ENCODE measurements at regions not wholly inside any gene's neighbourhood (a gene's known extent, or its start where the extent isn't known, plus 50 kb on each side); places are given as distances from the start of the nearest gene placed in this dataset.

- no peaks in the 10 kb centered on the region for H3K79me2 ChIP-seq (ENCODE audit: control insufficient read depth, insufficient read depth, low read length)
- H2BK15ac ChIP-seq (replicated peaks; ENCODE audit: low read depth): no peak overlapping the region
- no peak overlapping the region for H2BK5ac ChIP-seq (ENCODE audit: low read length)
- peak; percentile 14 for DNase-seq
- no peak overlapping the region for H4K5ac ChIP-seq (ENCODE audit: low read length)
- WGBS (ENCODE audit: extremely low coverage, insufficient coverage, low lambda C conversion rate): no CpG with 5 or more reads among the region's 3 CpGs
- H2AK5ac ChIP-seq (ENCODE audit: low read length): no peak overlapping the region
- no peak overlapping the region for H4K8ac ChIP-seq (ENCODE audit: low read depth, low read length)
- no peak overlapping the region for H3K23ac ChIP-seq (ENCODE audit: low read length)
- H3K18ac ChIP-seq (ENCODE audit: low read length): no peak overlapping the region
- H3K9ac ChIP-seq (ENCODE audit: low read length): no peak overlapping the region
- H3K56ac ChIP-seq (ENCODE audit: low read length): no peak overlapping the region
- H3K4me3 ChIP-seq (ENCODE audit: low read length): no peak overlapping the region
- no peaks in the 10 kb centered on the region for H3K27me3 ChIP-seq (ENCODE audit: insufficient read depth, low read length, poor library complexity)
- no peaks in the 10 kb centered on the region for H3K36me3 ChIP-seq (ENCODE audit: control insufficient read depth, insufficient read depth, low read length)
- no peak overlapping the region for H3K4me2 ChIP-seq (ENCODE audit: low read length)
- H3K4me1 ChIP-seq (ENCODE audit: control insufficient read depth, low read depth, low read length): no peaks in the 10 kb centered on the region
- no peak overlapping the region for H2BK120ac ChIP-seq (ENCODE audit: low read depth, low read length)
- H3K4ac ChIP-seq (ENCODE audit: low read depth, low read length): no peak overlapping the region
- H3K79me1 ChIP-seq (ENCODE audit: low read length): no peaks in the 10 kb centered on the region
- no peak overlapping the region for H3K27ac ChIP-seq (ENCODE audit: low read depth, low read length)
Measured at GRCh38 chr3:82080792-82081191, 319.3 kb upstream of the GBE1 start.

GRCh38 chr3:82080261-82080660 is 318.8 kb upstream of the GBE1 start:
- DNase-seq: peak; percentile 67
- no peak overlapping the region for H3K27ac ChIP-seq (ENCODE audit: low read depth, low read length)

DNA sequence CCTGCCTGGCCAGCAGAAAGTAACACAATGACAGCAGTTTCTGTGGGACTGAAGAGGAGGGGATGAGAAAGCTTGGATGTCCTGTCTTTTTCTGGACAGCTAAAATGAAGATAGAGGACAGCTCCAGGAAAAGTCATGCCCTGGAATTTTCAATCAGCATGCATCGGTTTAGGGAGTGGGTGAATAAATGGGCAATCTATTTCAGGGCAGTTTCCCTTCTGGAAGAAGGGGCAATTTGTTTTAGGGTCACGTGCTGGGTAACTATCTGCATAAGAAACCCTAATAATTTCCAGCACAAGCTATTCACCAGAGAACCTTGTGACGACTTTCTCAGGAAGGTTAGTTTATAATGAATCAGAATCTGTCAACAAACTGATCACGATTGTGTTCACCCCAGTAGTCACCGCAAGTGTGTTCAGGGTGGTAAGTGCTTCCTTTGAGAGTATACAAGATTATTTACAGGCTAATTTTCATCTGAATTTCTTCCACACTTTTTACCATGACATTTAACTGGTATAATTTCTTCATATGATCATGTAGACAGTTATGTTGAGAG is 318.0 kb upstream of the GBE1 start:
- Histone ChIP-seq H3K27ac (ENCODE audit: low read depth, low read length) (no peak overlapping the region), H3K27me3 (ENCODE audit: insufficient read depth, low read length, poor library complexity) (no peaks in the 10 kb centered on the region), H3K4ac (ENCODE audit: low read depth, low read length) (peak overlapping the region; percentile 12), H2AK5ac (ENCODE audit: low read length) (no peak overlapping the region), H3K56ac (ENCODE audit: low read length) (no peak overlapping the region), H3K4me1 (ENCODE audit: control insufficient read depth, low read depth, low read length) (no peaks in the 10 kb centered on the region), H3K36me3 (ENCODE audit: control insufficient read depth, insufficient read depth, low read length) (no peaks in the 10 kb centered on the region), H3K4me2 (ENCODE audit: low read length) (no peak overlapping the region), H3K23ac (ENCODE audit: low read length) (no peak overlapping the region), H2BK15ac (replicated peaks; ENCODE audit: low read depth) (no peak overlapping the region), H3K9ac (ENCODE audit: low read length) (no peak overlapping the region), H3K79me2 (ENCODE audit: control insufficient read depth, insufficient read depth, low read length) (no peaks in the 10 kb centered on the region), H2BK5ac (ENCODE audit: low read length) (no peak overlapping the region), H4K8ac (ENCODE audit: low read depth, low read length) (no peak overlapping the region), H4K5ac (ENCODE audit: low read length) (no peak overlapping the region), H2BK120ac (ENCODE audit: low read depth, low read length) (no peak overlapping the region), H3K18ac (ENCODE audit: low read length) (no peak overlapping the region), H3K79me1 (ENCODE audit: low read length) (no peaks in the 10 kb centered on the region), H3K4me3 (ENCODE audit: low read length) (no peak overlapping the region)
- DNase-seq: no peak
- no CpG with 5 or more reads among the region's 5 CpGs for WGBS (ENCODE audit: extremely low coverage, insufficient coverage, low lambda C conversion rate)

More at GRCh38 chr3:82080261-82080660, 318.8 kb upstream of the GBE1 start:
- Histone ChIP-seq H2BK15ac (replicated peaks; ENCODE audit: low read depth) (no peak overlapping the region), H3K36me3 (ENCODE audit: control insufficient read depth, insufficient read depth, low read length) (no peaks in the 10 kb centered on the region), H3K4ac (ENCODE audit: low read depth, low read length) (no peak overlapping the region), H4K8ac (ENCODE audit: low read depth, low read length) (no peak overlapping the region), H2BK5ac (ENCODE audit: low read length) (no peak overlapping the region), H3K23ac (ENCODE audit: low read length) (no peak overlapping the region), H3K27me3 (ENCODE audit: insufficient read depth, low read length, poor library complexity) (no peaks in the 10 kb centered on the region), H3K56ac (ENCODE audit: low read length) (no peak overlapping the region), H3K4me3 (ENCODE audit: low read length) (no peak overlapping the region), H2AK5ac (ENCODE audit: low read length) (no peak overlapping the region), H4K5ac (ENCODE audit: low read length) (no peak overlapping the region), H3K4me1 (ENCODE audit: control insufficient read depth, low read depth, low read length) (no peaks in the 10 kb centered on the region), H3K79me2 (ENCODE audit: control insufficient read depth, insufficient read depth, low read length) (no peaks in the 10 kb centered on the region), H3K9ac (ENCODE audit: low read length) (no peak overlapping the region), H3K79me1 (ENCODE audit: low read length) (no peaks in the 10 kb centered on the region), H3K18ac (ENCODE audit: low read length) (no peak overlapping the region), H2BK120ac (ENCODE audit: low read depth, low read length) (no peak overlapping the region), H3K4me2 (ENCODE audit: low read length) (no peak overlapping the region)
- no CpG with 5 or more reads among the region's 3 CpGs for WGBS (ENCODE audit: extremely low coverage, insufficient coverage, low lambda C conversion rate)

DNA sequence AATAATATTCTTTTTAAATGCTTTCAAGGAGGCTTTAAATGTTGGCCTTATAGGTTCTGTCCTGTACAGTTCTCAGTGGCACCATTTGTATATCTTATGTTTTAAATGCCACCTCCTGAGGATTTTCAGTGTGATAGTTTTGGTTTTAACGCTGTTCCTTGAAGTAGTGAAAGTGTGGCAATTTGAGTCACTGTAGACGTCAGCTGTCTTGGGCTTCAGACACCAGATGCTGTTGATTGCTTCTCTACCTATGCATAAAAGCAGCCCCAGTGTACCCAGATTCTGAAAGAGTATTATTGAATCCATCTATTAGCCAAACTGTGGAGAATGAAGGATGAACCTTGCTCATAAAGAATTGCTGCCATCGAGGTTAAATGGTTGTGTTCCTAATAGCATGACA is 316.8 kb upstream of the GBE1 start:
- Histone ChIP-seq H3K27me3 (ENCODE audit: insufficient read depth, low read length, poor library complexity) (no peaks in the 10 kb centered on the region), H3K79me1 (ENCODE audit: low read length) (no peaks in the 10 kb centered on the region), H3K4me2 (ENCODE audit: low read length) (no peak overlapping the region), H3K23ac (ENCODE audit: low read length) (no peak overlapping the region), H3K79me2 (ENCODE audit: control insufficient read depth, insufficient read depth, low read length) (no peaks in the 10 kb centered on the region), H3K18ac (ENCODE audit: low read length) (no peak overlapping the region), H4K8ac (ENCODE audit: low read depth, low read length) (no peak overlapping the region), H3K4me1 (ENCODE audit: control insufficient read depth, low read depth, low read length) (no peaks in the 10 kb centered on the region), H3K36me3 (ENCODE audit: control insufficient read depth, insufficient read depth, low read length) (no peaks in the 10 kb centered on the region), H3K4ac (ENCODE audit: low read depth, low read length) (no peak overlapping the region), H2BK120ac (ENCODE audit: low read depth, low read length) (no peak overlapping the region), H3K9ac (ENCODE audit: low read length) (no peak overlapping the region), H3K4me3 (ENCODE audit: low read length) (no peak overlapping the region), H2AK5ac (ENCODE audit: low read length) (no peak overlapping the region), H3K56ac (ENCODE audit: low read length) (no peak overlapping the region), H2BK15ac (replicated peaks; ENCODE audit: low read depth) (no peak overlapping the region), H2BK5ac (ENCODE audit: low read length) (no peak overlapping the region), H4K5ac (ENCODE audit: low read length) (no peak overlapping the region), H3K27ac (ENCODE audit: low read depth, low read length) (no peak overlapping the region)
- no peak for DNase-seq
- no CpG with 5 or more reads among the region's 3 CpGs for WGBS (ENCODE audit: extremely low coverage, insufficient coverage, low lambda C conversion rate)

- Histone ChIP-seq H2AK5ac (ENCODE audit: low read length) (no peak overlapping the region), H2BK120ac (ENCODE audit: low read depth, low read length) (no peak overlapping the region), H3K79me2 (ENCODE audit: control insufficient read depth, insufficient read depth, low read length) (no peaks in the 10 kb centered on the region), H3K4me3 (ENCODE audit: low read length) (no peak overlapping the region), H3K23ac (ENCODE audit: low read length) (no peak overlapping the region), H3K18ac (ENCODE audit: low read length) (no peak overlapping the region), H4K8ac (ENCODE audit: low read depth, low read length) (no peak overlapping the region), H3K56ac (ENCODE audit: low read length) (no peak overlapping the region), H2BK15ac (replicated peaks; ENCODE audit: low read depth) (no peak overlapping the region), H3K36me3 (ENCODE audit: control insufficient read depth, insufficient read depth, low read length) (no peaks in the 10 kb centered on the region), H2BK5ac (ENCODE audit: low read length) (no peak overlapping the region), H3K4ac (ENCODE audit: low read depth, low read length) (no peak overlapping the region), H4K5ac (ENCODE audit: low read length) (no peak overlapping the region), H3K4me2 (ENCODE audit: low read length) (no peak overlapping the region), H3K79me1 (ENCODE audit: low read length) (no peaks in the 10 kb centered on the region), H3K4me1 (ENCODE audit: control insufficient read depth, low read depth, low read length) (no peaks in the 10 kb centered on the region), H3K27ac (ENCODE audit: low read depth, low read length) (no peak overlapping the region), H3K27me3 (ENCODE audit: insufficient read depth, low read length, poor library complexity) (no peaks in the 10 kb centered on the region), H3K9ac (ENCODE audit: low read length) (no peak overlapping the region)
- no peak for DNase-seq
- WGBS (ENCODE audit: extremely low coverage, insufficient coverage, low lambda C conversion rate): no CpG with 5 or more reads among the region's 7 CpGs
Measured at GRCh38 chr3:82067420-82067819, 306.0 kb upstream of the GBE1 start.

- no peak overlapping the region for H3K4me3 ChIP-seq (ENCODE audit: low read length)
- H3K36me3 ChIP-seq (ENCODE audit: control insufficient read depth, insufficient read depth, low read length): no peaks in the 10 kb centered on the region
- no peak overlapping the region for H2BK15ac ChIP-seq (replicated peaks; ENCODE audit: low read depth)
- H3K4me1 ChIP-seq (ENCODE audit: control insufficient read depth, low read depth, low read length): no peaks in the 10 kb centered on the region
- no peak overlapping the region for H3K18ac ChIP-seq (ENCODE audit: low read length)
- no peak overlapping the region for H3K4me2 ChIP-seq (ENCODE audit: low read length)
- H3K27me3 ChIP-seq (ENCODE audit: insufficient read depth, low read length, poor library complexity): no peaks in the 10 kb centered on the region
- DNase-seq: no peak
- H3K27ac ChIP-seq (ENCODE audit: low read depth, low read length): no peak overlapping the region
- no peak overlapping the region for H3K23ac ChIP-seq (ENCODE audit: low read length)
- H3K79me2 ChIP-seq (ENCODE audit: control insufficient read depth, insufficient read depth, low read length): no peaks in the 10 kb centered on the region
- no CpG with 5 or more reads among the region's 8 CpGs for WGBS (ENCODE audit: extremely low coverage, insufficient coverage, low lambda C conversion rate)
- no peaks in the 10 kb centered on the region for H3K79me1 ChIP-seq (ENCODE audit: low read length)
- H3K9ac ChIP-seq (ENCODE audit: low read length): no peak overlapping the region
- H3K4ac ChIP-seq (ENCODE audit: low read depth, low read length): no peak overlapping the region
- H2AK5ac ChIP-seq (ENCODE audit: low read length): no peak overlapping the region
- no peak overlapping the region for H4K8ac ChIP-seq (ENCODE audit: low read depth, low read length)
- no peak overlapping the region for H4K5ac ChIP-seq (ENCODE audit: low read length)
- no peak overlapping the region for H3K56ac ChIP-seq (ENCODE audit: low read length)
- H2BK120ac ChIP-seq (ENCODE audit: low read depth, low read length): no peak overlapping the region
- H2BK5ac ChIP-seq (ENCODE audit: low read length): no peak overlapping the region
Measured at GRCh38 chr3:82058809-82059208, 297.4 kb upstream of the GBE1 start.
